ENCODE measurements at regions not wholly inside any gene's neighbourhood (a gene's known extent, or its start where the extent isn't known, plus 50 kb on each side); places are given as distances from the start of the nearest gene placed in this dataset.

DNA sequence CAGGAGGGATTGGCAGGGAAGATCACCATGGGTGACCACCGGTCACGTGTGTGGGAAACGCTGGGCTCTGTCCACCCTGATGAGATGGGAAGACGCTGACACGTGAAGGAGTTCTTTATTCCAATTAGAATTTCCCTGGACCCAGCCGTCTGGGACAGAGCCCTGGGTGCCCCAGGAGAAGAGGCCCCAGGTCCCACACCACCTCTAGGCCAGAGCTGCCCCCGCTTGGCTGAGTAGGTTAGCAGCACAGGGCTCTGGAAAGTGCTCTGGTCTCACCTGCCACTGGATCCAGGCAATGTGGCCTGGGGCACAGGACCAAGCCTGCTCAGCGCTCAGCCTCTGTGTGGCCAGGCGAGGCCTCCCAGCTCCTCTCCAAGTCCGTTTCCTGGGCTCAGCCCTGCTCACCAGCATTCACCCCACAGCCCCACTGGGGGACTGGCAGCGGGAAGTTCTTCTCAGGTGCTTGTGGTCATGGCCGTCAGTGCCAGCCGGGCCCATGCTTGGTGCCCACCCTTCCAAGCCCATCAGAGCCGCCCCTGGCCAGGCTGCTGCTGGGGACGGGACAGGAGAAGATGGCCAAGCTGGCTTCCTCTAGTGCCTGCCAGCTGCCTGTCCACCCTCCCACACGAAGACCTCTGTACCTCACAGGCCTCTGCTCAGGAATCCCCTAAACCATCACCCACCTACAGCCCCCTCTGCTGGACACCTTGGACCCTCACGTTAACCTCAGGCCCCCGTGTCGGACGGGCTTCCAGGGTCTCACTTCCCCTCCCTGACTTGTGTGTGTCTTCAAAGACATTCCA lies 62.5 kb upstream of the FGF3 start:
- H3K79me2 ChIP-seq (ENCODE audit: insufficient read depth, low read length), result no peaks in the 10 kb centered on the region
- H4K20me1 ChIP-seq (ENCODE audit: low read depth, low read length), result no peaks in the 10 kb centered on the region
- no peaks in the 10 kb centered on the region for H3K9me3 ChIP-seq (ENCODE audit: insufficient read depth, low read length)
- H3K36me3 ChIP-seq (ENCODE audit: low read length), result no peaks in the 10 kb centered on the region
- no peaks in the 10 kb centered on the region for H3F3A ChIP-seq (ENCODE audit: insufficient read depth)
- no peak overlapping the region for H3K4me2 ChIP-seq (ENCODE audit: low read depth, low read length, poor library complexity, severe bottlenecking)
- H3K4me3 ChIP-seq (ENCODE audit: insufficient read depth, low read length, poor library complexity, severe bottlenecking), result no peak overlapping the region
- no peaks in the 10 kb centered on the region for H3K9me2 ChIP-seq (replicated peaks; ENCODE audit: insufficient read depth, low read length)
- H3K9ac ChIP-seq (ENCODE audit: low read length), result no peak overlapping the region
- H2AFZ ChIP-seq (ENCODE audit: low read depth, low read length, severe bottlenecking), result no peak overlapping the region
- TF ChIP-seq, protein P1, sequence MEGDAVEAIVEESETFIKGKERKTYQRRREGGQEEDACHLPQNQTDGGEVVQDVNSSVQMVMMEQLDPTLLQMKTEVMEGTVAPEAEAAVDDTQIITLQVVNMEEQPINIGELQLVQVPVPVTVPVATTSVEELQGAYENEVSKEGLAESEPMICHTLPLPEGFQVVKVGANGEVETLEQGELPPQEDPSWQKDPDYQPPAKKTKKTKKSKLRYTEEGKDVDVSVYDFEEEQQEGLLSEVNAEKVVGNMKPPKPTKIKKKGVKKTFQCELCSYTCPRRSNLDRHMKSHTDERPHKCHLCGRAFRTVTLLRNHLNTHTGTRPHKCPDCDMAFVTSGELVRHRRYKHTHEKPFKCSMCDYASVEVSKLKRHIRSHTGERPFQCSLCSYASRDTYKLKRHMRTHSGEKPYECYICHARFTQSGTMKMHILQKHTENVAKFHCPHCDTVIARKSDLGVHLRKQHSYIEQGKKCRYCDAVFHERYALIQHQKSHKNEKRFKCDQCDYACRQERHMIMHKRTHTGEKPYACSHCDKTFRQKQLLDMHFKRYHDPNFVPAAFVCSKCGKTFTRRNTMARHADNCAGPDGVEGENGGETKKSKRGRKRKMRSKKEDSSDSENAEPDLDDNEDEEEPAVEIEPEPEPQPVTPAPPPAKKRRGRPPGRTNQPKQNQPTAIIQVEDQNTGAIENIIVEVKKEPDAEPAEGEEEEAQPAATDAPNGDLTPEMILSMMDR (IDR thresholded peaks at IDR 0.05; ENCODE audit: insufficient read depth, low read length, poor library complexity, severe bottlenecking), result no peak
- TF ChIP-seq EZH2phosphoT487 (conservative IDR thresholded peaks at IDR 0.05; ENCODE audit: low read length), result no peak
- H3K27me3 ChIP-seq (ENCODE audit: low read length), result no peaks in the 10 kb centered on the region
- H3K27ac ChIP-seq (ENCODE audit: low read depth, low read length), result no peak overlapping the region

DNA sequence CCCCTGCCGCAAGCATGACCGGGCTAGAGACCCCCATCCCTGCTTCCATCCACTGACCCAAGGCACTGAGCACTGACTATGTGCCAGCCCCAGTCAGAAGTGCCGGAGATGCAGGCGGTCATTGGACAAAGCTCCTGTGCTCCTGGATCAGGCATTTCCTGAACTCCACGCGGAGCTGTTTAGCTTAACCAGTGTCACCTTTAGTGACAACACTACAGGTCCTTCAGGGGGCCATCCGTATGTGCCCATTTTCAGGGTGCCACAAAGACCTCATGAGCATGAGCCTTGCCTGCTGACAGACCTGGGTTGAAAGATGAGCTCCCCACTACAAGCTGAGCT lies 63.0 kb upstream of the FGF3 start:
- Histone ChIP-seq H3K9me2 (replicated peaks; ENCODE audit: insufficient read depth, low read length) (no peaks in the 10 kb centered on the region), H3K27me3 (ENCODE audit: low read length) (no peaks in the 10 kb centered on the region)
- TF ChIP-seq, protein P1 (IDR thresholded peaks at IDR 0.05; ENCODE audit: insufficient read depth, low read length, poor library complexity, severe bottlenecking), result no peak
- TF ChIP-seq EZH2phosphoT487 (conservative IDR thresholded peaks at IDR 0.05; ENCODE audit: low read length), result no peak

DNA sequence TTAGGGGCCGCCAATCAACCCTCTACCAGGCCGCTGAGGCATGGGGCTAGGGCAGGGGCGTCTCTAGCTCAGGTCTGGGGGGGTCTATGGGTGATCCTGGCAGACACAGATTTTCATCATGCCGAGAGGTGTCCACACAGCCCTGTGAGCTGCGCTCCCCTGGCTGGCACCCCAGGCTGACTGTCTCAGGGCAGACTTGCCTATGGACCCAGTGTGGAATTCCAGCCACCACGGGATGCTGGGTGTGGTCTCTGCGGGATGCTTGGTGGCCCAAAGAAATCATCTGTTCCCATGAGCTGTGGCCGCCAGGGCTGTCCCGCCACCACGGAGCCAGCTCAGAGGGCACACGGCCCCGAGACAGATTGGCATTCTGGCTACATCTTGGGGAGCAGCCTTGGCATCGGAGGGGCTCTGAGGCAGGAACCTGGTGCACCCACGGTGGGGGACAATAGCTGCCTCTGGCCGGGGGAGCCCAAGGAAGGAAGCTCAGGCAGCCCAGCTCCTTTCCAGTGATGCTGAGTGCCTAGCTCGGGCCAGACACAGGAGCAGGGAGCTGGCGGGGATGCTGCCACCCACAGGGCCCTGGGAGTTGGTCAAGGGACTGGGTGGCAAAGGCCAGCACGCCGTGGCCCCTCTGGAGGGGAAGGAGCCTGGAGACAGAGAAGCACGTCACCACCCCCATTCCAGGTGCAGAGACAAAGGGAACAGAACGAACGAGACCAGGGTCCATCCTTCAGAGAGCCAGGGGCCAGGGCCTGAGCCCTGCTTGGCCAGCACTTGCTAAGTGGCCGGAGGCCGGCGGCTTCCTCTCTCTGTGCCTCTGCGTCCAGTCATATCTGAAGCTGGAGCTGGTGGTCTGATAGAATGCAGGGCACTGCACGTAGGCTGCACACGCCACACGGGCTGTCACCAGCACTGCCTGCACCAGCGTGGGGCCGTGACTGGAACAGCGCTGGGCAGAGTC lies 64.4 kb upstream of the FGF3 start:
- Histone ChIP-seq H3K27me3 (ENCODE audit: low read length) (no peaks in the 10 kb centered on the region), H3K9ac (ENCODE audit: low read length) (no peak overlapping the region)

More for the DNA sequence above, 63.0 kb upstream of the FGF3 start:
- Histone ChIP-seq H3K9me3 (ENCODE audit: insufficient read depth, low read length) (no peaks in the 10 kb centered on the region), H2AFZ (ENCODE audit: low read depth, low read length, severe bottlenecking) (no peak overlapping the region), H3K36me3 (ENCODE audit: low read length) (no peaks in the 10 kb centered on the region), H3F3A (ENCODE audit: insufficient read depth) (no peaks in the 10 kb centered on the region), H3K27ac (ENCODE audit: low read depth, low read length) (no peak overlapping the region), H3K4me3 (ENCODE audit: insufficient read depth, low read length, poor library complexity, severe bottlenecking) (no peak overlapping the region), H3K79me2 (ENCODE audit: insufficient read depth, low read length) (no peaks in the 10 kb centered on the region), H4K20me1 (ENCODE audit: low read depth, low read length) (no peaks in the 10 kb centered on the region), H3K4me2 (ENCODE audit: low read depth, low read length, poor library complexity, severe bottlenecking) (no peak overlapping the region), H3K9ac (ENCODE audit: low read length) (no peak overlapping the region)

More for the DNA sequence above, 64.4 kb upstream of the FGF3 start:
- Histone ChIP-seq H3F3A (ENCODE audit: insufficient read depth) (no peaks in the 10 kb centered on the region), H3K36me3 (ENCODE audit: low read length) (no peaks in the 10 kb centered on the region), H3K4me3 (ENCODE audit: insufficient read depth, low read length, poor library complexity, severe bottlenecking) (no peak overlapping the region), H3K79me2 (ENCODE audit: insufficient read depth, low read length) (no peaks in the 10 kb centered on the region), H3K27ac (ENCODE audit: low read depth, low read length) (no peak overlapping the region), H2AFZ (ENCODE audit: low read depth, low read length, severe bottlenecking) (no peak overlapping the region), H3K9me3 (ENCODE audit: insufficient read depth, low read length) (no peaks in the 10 kb centered on the region), H3K4me2 (ENCODE audit: low read depth, low read length, poor library complexity, severe bottlenecking) (no peak overlapping the region), H4K20me1 (ENCODE audit: low read depth, low read length) (no peaks in the 10 kb centered on the region), H3K9me2 (replicated peaks; ENCODE audit: insufficient read depth, low read length) (no peaks in the 10 kb centered on the region)
- TF ChIP-seq, protein P1 (IDR thresholded peaks at IDR 0.05; ENCODE audit: insufficient read depth, low read length, poor library complexity, severe bottlenecking), result no peak
- no peak for TF ChIP-seq EZH2phosphoT487 (conservative IDR thresholded peaks at IDR 0.05; ENCODE audit: low read length)
